Stimulated activated CD4-positive, alpha-beta T cell treated with anti-CD3 and anti-CD28 coated beads, Interleukin-15, amount 100 ng/mL, for 48 hours (primary cell): ENCODE measurements at regions not wholly inside any gene's neighbourhood (a gene's known extent, or its start where the extent isn't known, plus 50 kb on each side); places are given as distances from the start of the nearest gene placed in this dataset.
A peak's percentile ranks its signal among the peaks of the same experiment; 100 is the strongest.

ENCODE experiments used
- DNase-seq, 2 donors: peaks; one replicate each; pipeline ENCODE4 v3.0.0-alpha.2; 2020; ENCODE audit warnings: low read depth in 2 of 2

DNA sequence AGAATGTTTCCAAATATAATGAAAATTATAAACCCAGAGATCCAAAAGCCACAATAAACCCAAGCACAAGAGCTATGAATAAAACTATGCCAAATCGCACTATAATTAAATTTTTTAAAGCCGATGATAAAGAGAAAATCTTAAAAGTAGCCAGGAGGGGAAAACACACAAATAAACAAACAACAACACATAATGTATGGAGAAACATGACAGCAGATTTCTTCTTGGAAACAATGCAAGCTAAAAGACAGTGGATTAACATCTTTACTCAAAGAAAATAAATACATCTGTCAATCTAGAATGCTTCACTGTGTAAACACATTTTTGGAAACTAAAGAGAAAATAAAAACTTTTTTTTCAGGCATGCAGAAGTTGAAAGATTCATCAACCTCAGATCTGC, 53.0 kb upstream of the SMOX start:
- DNase-seq: no peak

DNA sequence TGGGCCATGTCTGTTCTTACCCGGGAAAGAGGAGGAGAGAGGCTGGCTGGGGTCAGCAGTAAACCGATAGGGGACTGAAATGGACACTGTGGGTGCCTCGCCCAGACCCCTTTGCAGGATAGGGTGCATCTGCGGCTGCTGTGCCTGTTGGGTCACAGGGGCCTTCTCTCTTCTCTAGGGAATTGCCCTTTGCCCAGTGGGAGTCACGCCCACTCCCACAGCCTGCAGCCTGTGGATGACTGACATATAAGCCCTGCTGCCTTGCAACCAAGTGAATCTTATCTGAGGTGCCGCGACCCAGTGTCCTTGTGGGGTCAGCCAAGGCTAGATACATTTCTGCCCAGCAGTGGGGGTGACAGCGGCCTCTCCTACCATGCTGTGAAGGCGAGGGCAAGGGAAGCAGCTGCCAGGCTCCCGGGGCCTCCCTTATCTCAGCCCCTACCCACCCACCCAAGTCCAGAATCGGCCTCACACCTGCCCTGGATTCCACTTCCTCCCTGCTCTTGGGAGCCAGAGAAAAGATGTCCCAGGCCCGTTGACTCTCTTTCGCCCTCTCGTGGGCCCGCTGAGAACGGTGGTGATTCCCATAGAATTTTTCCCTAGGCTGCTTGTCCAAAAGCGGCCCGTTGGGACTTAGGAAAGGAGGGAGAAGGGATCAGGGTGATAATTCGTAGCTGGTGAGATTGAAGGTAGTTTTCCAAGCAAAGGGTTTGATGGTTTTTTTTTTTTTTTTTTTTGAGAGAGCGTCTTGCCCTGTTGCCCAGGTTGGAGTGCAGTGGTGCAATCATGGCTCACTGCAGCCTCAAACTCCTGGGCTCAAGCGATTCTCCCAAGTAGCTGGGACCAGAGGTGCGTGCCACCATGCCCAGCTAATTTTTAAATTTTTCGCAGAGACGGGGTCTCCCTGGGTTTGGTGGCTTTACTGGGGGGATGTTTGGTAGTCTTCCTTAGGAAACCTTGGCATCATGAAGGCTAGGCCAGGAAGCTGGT, 56.8 kb upstream of the SMOX start:
- DNase-seq: no peak

DNA sequence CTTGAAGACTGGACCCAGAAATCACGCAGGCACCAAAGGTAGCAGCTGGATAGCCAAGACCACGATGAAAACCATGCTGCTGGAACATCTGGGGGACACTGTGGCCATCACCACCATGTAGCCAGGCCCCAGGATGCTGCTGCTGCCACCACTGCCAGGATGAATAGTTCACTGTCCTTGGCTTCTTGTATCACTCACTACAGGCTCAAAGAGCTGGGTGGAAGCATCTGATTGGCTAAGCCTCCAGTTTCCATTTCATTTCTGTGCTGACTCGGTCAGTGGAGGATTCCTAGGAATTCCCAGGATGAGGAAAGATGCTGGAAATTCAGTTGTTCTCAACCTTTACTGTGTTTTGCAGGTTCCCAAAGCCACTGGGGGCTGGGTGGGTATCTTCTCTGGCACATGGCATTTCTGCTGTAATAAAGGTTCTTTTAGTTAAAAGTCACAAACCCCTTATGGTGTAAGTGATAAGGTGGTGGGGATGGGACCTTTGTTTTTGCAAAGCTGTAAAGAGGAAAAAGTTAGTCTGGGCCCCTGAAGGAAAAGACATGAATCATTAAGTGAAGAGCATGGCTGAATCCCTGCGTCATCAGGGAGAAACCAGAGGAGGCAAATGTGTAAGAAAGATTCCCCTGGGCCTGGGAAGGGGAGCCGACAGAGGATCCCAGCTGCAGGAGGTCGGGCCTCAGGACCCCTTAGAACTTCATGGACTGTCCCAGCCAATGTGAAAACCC, 57.7 kb upstream of the SMOX start:
- no peak for DNase-seq

DNA sequence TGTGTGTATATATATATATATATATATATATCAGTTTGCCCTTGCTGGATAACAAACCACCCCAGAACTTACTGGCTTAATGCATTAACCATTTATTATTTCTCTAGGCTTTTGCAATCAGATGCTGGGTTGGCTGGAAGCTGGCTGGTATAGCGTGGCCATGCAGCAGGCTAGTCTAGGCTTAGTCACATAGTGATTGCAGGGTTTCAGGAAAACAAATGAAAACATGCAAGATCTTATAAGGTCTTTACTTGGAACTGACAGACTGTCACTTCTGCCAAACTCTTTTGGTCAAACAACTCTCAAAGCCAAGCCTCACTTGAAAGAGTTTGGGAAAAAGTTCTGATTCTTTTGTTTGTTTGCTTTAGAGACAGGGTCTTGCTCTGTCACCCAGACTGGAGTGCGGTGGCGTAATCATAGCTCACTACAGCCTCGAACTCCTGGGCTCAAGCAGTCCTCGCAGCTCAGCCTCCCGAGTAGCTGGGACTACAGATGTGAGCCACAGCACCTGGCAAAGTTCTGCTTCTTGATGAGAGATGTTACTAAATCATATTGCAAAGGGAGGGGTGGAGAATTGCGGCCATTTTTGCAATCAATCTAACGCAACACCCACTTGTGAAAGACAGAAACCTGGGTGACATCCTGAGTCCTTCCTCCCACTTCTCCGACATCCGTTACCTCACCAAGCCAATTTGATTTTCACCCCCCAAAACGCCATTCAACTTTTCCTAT, 58.7 kb upstream of the SMOX start:
- no peak for DNase-seq

DNA sequence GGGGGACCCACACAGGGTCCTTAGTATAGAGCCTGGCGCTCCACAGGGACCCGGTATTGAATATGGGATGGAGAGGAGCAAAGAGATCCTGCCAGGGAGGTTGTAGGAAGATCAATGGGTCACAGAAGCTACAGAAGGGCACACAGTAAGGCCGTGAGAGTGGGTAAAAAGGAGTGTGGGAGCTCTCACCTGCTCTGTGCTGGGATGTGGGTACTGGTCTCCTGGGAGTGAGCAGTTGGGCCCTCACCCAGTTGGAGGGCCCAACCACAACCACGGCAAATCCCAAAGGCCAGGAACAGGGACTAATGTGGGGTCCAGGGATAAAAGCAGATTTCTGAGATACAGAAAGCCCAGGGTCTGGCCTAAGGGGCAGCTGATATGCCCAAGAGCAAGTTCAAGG, 59.9 kb upstream of the SMOX start:
- no peak for DNase-seq

DNA sequence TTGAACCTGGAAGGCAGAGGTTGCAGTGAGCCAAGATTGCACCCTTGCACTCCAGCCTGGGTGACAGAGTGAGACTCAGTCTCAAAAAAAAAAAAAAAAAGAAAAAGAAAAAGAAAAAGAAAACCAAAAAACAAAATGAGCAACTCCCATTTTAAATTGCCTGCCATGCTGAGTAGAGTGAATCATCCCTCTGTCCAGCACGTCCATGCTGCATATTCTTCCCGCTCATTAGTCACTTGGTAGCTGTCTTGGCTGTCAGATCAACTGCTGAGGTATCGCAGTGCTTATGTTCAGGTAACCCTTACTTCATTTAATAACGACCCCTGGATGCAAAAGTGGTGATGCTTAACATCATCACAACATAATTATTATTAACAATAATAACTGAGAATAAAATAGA, 60.7 kb upstream of the SMOX start:
- DNase-seq: no peak

DNA sequence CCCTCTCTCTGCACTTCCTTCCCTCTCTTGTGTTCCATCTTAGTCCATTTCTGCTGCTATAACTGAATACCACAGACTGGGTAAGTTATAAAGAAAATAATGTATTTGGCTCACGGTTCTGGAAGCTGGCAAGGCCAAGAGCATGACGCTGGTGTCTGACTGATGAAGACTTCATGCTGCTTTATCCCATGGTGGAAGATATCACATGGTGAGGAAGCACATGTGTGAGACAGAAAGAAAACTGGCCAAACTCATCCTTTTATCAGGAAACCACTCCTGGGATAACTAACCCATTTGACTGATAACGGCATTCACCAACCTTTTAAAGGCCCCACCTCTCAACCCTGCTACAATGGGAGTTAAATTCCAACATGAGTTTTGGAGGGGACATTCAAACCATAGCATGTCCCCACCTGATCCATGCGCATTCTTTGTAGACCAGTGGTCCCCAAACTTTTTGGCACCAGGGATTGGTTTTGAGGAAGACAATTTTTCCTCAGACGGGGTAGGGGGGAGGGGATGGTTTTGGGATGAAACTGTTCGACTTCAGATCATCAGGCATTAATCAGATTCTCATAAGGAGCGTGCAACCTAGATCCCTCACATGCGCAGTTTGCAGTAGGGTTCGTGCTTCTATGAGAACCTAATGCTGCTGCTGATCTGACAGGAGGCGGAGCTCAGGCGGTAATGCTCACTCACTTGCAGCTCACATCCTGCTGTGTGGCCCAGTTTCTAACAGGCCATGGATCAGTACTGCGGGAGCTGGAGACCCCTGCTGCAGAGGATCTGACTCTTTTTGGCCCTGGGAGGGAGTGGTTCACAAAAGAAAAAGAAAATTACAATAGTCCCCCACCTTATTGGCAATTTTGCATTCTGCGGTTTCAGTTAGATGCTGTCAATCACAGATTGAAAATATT, 61.6 kb upstream of the SMOX start:
- DNase-seq: no peak

DNA sequence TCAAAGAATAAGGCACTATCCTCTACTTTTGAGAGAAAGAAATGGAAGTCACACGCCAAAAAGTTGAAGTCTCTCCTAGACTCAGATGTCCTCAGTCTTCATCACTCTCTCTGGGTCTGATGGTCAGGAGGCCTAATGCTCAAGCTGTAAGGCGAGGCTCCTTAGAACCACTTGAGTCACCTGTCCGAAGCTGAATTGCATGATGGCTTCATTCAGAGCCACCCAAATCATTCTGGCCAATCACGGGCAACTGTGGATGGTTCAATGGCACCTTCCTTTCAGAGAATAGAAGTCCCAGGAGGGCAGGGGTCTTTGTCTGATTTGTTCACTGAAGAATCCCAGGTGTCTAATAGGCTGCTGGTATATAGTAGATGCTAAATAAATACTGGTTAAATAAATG, 63.9 kb upstream of the SMOX start:
- DNase-seq: no peak

DNA sequence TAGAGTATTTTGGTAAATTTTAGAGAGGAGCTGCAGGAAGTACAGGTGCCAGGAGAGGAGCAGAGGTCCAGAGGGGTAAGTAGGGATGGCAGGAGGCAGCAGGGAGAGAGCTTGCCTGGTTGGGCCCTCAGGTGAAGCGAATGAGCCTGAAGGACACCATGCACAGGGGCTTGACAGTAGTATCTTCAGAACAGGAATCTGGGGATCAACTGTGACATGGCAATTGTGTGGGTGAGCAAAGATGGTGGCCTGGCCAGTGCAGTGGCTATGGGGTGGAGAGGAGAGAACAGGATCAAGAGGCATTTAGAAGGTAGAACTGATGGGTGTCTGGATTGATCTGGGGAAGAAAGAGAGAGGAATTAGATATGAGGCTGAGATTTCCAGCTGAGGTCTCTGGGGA, 64.5 kb upstream of the SMOX start:
- no peak for DNase-seq

DNA sequence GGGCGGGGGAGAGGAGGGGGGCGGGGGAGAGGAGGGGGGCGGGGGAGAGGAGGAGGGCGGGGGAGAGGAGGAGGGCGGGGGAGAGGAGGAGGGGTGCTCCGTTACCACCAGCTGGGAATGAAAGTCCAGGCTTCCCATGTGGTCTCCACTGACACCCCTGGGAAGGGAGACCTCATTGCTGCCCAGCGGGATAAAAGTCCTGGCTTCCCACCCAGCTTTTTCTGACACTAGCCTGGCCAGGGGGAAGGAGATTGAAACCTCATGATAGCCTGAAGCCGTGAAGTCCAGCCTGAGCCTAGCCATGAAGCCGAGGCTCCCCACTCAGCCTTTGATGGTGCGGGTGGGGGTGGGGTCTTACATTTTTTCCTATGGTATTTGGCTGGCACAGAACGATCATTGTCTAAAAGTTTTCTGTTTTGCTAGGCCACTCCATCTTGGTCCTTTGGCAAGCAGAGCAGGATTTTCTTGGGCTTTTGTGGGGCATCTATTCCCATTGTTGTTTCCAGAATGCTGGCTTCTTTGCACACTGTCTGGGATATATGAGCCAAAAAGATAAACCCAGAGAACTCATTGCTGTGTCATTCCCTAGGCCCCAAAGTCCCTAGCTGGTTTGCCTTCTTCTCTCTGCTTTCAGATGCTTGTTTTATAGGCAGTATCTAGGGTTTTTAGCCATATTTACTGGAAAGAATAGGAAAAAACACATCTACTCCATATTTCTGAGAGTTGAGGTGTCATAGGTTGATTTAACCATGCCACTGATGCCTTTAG, 65.3 kb upstream of the SMOX start:
- DNase-seq: no peak

DNA sequence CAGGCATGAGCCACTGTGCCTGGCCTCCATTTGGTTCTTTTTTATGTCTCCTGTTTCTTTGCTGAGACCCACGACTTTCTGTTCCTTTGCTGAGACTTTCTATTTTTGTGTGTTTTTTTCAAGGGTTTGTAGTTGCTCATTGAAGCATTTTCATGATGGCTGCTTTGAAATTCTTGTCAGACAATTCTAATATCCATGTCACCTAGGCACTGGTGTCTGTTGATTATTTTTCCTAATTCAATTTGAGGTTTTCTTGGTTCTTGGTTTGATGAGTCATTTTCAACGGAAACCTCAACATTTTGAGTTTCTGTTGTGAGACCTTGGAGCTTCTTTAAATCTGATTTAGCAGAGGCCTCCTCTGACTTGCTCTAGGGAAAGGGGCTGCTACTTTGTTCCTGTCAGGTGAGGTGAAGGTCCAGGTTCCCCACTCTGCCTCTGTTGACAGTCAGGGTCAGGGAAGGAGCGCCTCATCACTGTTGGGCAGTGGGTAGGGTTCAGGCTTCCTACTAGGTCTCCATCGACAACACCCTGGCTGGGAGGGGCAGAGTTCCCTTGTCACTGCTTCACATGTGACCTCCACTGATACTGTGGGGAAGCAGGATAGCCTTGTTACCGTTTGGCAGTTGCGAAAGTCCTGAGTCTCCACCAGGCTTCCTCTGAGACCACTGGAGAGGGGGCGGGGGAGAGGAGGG, 66.1 kb upstream of the SMOX start:
- peak; percentile 20 to 33 for DNase-seq

DNA sequence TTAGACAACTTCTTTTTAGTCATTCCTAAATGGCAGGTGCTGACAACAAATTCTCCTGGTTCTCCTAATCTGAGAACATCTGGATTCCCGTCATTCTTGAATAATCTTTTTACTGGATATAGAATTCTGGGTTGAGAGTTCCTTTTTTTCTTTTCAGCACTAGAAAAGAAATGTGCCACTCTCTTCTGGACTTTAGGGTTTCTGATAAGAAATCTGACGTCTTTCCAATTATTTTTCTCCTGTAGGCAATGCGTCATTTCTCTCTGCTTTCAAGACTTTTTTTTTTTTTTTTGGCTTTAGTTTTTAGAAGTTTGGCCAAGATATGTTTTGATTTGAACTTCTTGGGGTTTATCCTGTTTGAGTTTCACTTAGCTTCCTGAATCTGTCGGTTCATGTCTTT, 66.1 kb upstream of the RNF24 start:
- DNase-seq: no peak

DNA sequence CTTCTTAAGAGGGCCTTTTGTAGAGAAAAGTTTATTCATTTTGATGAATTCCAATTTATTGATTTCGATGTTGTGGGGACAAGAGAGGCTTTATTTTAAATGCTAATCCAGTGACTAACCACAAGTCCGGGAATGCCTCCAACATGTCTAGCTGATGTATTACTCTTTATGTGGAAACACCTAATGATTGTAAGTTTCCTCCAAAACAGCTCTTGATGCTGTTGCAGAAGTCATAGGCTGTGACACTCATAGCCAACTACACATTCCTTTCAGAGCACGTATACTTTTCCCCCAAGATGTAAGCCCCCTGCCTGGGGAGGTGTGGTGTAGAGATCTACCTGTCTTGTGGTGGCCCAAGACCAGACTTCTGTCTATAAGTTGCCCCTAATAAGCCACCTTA, 61.3 kb upstream of the RNF24 start:
- DNase-seq: no peak

DNA sequence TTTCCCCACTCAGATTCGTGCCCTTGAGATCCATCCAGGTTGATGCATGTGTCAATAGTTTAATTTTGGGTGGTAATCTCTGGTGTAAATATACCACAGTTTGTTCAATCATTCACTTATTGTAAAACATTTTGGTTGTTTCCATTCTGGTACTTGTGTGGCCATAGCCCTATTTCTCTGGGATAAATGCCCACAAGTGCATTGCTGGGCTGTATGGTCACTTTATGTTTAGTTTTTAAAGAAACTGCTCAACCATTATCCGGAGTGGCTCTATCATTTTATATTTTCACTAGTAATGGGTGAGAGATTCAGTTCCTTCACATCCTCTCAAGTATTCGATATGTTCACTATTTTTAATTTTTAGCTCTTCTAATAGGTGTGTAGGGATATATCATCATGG, 60.7 kb upstream of the RNF24 start:
- no peak for DNase-seq

DNA sequence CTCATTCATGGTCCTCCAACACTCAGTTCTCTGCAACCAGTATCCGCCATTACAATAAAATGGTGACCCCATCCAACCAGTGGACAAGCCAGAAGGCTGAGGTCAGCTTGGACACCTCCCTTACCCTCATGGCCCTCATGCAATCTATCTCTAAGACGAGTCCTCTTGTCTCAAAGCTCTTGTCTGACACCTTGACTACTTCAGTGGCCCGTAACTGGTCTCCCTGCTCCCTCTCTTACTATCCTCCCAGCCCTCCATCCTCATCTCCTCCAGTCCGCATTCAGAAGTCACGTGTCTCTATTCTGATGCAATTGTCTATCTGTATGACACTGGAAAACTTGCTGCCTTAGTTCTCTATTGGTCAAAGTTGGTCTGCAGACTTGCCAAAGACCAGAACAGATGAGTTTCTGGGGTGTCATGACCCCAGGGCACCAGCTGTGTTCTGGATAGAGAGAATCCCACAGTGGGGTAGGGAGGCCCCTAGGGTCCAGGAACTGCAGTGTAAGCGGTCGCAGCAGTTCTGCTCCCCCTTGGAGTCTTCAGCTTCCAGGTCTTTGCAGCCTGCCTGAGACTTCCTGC, 59.6 kb upstream of the RNF24 start:
- DNase-seq: no peak

DNA sequence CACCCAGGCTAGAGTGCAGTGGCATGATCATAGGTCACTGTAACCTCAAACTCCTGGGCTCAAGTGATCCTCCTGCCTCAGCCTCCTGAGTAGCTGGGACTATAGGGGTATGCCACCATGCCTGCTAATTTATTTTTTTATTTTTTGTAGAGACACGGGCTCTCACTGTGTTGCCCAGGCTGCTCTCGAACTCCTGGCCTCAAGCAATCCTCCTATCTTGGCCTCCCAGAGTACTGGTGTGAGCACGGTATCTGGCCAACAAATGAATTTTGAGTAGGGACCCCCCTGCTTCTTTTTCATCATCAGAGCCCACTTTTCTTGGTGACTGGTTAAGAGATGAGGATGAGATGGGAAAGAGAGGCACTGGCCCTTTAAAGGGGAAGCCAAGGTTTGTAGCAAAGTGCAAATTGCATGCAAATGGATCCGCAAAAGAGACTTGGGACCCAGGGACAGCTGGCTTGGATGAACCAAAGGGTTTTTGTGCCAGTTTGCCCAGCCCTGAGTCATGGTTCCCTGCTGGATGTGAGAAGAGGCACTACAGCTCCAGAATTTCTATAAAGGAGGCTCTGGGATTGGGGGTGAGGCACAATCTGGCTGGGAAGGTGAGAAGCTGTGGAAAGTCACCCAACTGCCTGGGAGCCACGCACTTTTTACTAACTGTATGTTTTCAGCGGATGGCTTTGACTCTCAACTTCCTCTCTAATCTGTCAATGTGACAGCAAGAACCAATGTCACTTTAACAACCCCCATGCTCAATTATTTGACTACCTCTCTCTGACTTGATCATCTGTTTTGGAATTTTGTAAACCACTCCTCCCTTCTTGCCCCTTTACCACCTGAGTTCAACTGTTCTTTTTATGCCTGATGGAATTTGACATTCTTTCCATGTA, 58.7 kb upstream of the RNF24 start:
- DNase-seq: no peak

DNA sequence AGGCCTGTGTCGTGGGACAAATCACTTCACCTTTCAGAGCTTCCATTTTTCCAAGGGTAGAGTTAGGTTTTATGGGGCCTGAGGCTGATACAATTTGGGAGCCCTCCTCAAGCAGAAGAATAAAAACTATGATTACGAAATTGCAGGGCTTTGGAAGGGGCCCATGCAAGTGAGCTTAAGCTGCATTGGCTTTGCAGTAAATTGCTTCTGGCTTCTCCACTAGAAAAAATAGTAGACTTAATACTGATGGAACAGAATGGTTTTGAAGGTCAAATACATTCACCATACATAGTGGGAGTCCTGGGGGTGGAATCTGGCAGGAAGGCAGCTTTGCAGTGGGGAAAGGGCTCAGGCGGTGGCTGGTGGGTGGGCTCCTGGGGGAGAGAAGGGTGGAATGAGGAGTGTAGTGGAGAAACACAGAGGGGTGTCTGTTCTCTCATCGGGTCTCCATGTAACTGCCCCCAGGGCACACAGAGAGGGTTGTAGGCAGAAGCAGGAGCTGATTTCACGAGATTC, 55.9 kb upstream of the RNF24 start:
- no peak for DNase-seq
